GM18519 (cell line): ENCODE measurements at regions not wholly inside any gene's neighbourhood (a gene's known extent, or its start where the extent isn't known, plus 50 kb on each side); places are given as distances from the start of the nearest gene placed in this dataset.
"Not testable (repeated sequence)": the region's sequence is repeated elsewhere in the genome, so short reads cannot be mapped to it uniquely, and the experiment has no call there.

ENCODE experiments used
- ATAC-seq: cut with Tn5 transposase; IDR thresholded peaks from one replicate; pipeline ENCODE4 v1.9.1; 2021; ENCODE audit warnings: mild to moderate bottlenecking, moderate library complexity; ENCODE audit not compliant: unreplicated experiment, low FRiP score

- no peak for ATAC-seq
Measured at GRCh38 chr7:81393018-81393417, 376.8 kb downstream of the HGF start.

GRCh38 chr7:81385370-81385769 lies 384.5 kb downstream of the HGF start:
- ATAC-seq: no peak

GRCh38 chr7:81383846-81384245 lies 386.0 kb downstream of the HGF start:
- ATAC-seq: no peak

- not testable (repeated sequence) for ATAC-seq
Measured at GRCh38 chr7:81374641-81375040, 395.2 kb downstream of the HGF start.

- no peak for ATAC-seq
Measured at GRCh38 chr7:81370822-81371221, 399.0 kb downstream of the HGF start.

- ATAC-seq: no peak
Measured at GRCh38 chr7:81367326-81367931, 402.4 kb downstream of the HGF start.

- no peak for ATAC-seq
Measured at GRCh38 chr7:81366546-81366945, 403.3 kb downstream of the HGF start.

GRCh38 chr7:81361769-81362312 lies 408.0 kb downstream of the HGF start:
- no peak for ATAC-seq

GRCh38 chr7:81355911-81356310 lies 413.9 kb downstream of the HGF start:
- ATAC-seq: no peak

- ATAC-seq: no peak
Measured at GRCh38 chr7:81349044-81349443, 420.8 kb downstream of the HGF start.

- no peak for ATAC-seq
Measured at GRCh38 chr7:81339946-81340345, 421.1 kb upstream of the SEMA3C start.

GRCh38 chr7:81333536-81333935 lies 414.7 kb upstream of the SEMA3C start:
- no peak for ATAC-seq

- ATAC-seq: no peak
Measured at GRCh38 chr7:81333004-81333403, 414.2 kb upstream of the SEMA3C start.

GRCh38 chr7:81331061-81332018 lies 412.5 kb upstream of the SEMA3C start:
- no peak for ATAC-seq

- ATAC-seq: no peak
Measured at GRCh38 chr7:81330108-81330507, 411.3 kb upstream of the SEMA3C start.

GRCh38 chr7:81327468-81328266 lies 408.8 kb upstream of the SEMA3C start:
- ATAC-seq: no peak

- no peak for ATAC-seq
Measured at GRCh38 chr7:81321949-81322348, 403.1 kb upstream of the SEMA3C start.

- no peak for ATAC-seq
Measured at GRCh38 chr7:81317741-81318140, 398.9 kb upstream of the SEMA3C start.

- no peak for ATAC-seq
Measured at GRCh38 chr7:81308643-81309322, 389.9 kb upstream of the SEMA3C start.

GRCh38 chr7:81301815-81302214 lies 383.0 kb upstream of the SEMA3C start:
- ATAC-seq: no peak
